ENCODE measurements at regions not wholly inside any gene's neighbourhood (a gene's known extent, or its start where the extent isn't known, plus 50 kb on each side); places are given as distances from the start of the nearest gene placed in this dataset.
"Not testable (repeated sequence)": the region's sequence is repeated elsewhere in the genome, so short reads cannot be mapped to it uniquely, and the experiment has no call there.

DNA sequence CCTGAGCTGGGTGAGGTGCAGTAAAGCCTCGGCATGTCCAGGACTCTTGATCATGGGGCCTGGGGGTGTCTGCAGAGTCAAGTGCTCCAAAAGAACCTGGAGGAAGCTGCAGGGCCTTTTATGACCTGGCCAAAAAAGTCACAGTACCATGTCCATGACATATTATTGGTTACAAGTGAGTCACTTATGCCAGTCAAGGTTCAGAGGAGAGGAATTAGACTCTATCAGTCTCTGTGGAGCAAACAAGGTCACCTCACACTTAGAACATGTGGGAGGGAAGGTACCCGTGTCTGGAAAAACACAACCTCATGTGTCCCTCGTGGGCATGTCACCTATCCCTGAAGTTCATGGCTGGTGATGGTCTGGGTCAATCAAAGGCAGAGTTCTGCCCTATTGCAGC lies 465.7 kb downstream of the FBXO15 start:
- no peak for DNase-seq (ENCODE audit: low spot score)

DNA sequence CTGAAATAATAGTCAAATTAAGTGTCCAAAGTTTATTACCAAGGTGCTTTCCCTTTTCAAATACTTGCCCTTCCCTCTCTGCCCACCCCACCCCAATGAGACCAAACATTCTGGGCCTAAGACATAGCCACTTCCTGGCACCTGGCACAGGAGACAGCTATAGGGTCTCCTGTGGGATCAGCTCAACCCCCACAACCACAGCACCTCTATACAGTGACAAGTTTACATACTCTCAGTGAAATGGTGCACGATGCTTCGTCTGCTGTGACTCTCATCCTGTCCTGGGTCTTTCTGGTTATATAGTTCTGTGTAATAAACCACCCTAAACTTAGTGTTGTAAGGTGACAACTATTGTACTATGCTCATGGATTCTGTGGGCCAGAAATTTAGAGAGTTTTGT lies 466.2 kb downstream of the FBXO15 start:
- DNase-seq (ENCODE audit: low spot score) = no peak

DNA sequence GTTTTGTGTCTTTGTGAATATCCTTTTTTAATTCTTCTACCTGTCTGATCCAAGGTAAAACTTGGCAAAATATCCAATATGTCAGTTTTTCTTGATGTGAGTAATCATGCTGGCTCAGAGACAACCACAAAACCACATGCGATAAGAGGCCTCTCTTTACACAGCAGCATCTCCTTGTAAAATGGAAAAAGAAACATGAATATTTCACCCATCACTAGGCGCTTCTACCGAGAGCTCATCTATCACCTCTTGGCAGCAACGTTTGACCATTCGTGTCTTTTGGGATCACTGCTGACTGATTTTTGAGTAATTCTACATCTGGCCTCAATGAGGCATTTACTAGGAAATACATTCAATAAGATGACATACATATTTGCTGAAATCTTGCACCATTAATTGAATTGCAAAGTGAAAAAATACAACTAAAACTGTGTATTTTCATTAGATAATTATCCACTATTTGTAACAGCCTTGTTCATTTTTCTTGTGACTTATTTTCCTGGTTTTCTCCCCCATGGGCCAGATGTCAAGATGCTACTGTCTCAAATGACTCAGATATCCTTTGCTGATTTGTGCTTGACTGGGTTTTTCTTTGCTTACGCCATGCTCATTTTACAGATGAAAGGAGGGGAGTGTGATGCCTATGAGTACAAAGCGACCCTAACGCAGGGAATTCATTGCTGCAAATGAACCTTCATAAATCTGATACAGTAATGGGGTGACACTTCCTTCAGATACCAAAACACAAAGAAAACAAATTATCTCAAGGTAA lies 467.5 kb downstream of the FBXO15 start:
- no peak for DNase-seq (ENCODE audit: low spot score)

DNA sequence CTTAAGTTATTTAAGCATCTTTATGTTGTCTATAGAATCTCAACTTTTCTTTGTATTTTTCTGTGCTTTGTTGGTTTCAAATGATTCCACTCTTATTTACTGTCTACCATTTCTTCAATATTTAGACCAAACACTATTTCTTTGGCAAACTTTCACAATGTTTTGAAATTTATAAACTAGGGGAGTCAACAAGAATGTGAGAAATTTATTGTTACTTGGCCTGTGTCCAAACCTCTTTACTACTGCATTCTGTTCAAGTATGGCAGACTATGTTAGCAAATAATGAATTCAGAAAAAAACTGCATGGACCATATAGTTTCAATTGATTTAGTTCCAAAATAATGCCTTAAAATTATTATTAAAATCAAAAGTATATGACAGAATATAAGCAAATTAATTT lies 470.2 kb downstream of the FBXO15 start:
- no peak for DNase-seq (ENCODE audit: low spot score)

DNA sequence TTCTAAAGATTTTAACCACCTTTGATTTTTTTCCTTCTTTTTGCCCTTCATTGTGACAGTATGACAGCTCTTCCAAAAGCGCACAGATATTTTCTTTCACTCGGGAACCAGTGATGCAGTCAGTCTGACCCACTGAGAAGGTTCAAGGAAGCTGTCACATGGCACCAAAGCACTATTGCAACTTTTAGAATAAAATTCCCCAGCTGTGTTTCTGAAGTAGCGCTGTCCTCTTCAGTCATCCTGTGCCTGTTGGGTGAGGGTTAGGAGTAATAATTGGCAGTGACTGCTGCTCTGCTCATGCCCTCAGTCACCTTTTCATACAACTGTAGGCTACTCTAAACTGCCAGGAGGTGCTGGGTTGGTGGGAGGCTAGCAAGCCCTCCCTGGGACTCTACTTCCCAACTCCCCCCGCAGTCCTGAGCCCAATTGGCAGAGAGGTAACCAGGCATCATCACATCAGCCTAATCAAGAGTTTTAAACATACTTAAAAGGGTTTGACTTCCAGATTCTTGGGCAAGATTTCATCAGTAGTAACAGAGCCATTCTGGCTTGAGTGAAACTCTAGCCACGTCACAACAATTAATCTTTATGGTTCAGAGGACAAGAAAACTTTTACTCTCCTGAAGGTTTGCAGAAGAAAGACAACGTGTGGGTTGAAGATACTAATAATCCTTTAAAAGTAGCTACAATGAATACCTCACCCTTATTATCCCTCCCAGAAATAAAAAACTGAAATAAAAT lies 473.3 kb downstream of the FBXO15 start:
- DNase-seq (ENCODE audit: low spot score) = no peak

DNA sequence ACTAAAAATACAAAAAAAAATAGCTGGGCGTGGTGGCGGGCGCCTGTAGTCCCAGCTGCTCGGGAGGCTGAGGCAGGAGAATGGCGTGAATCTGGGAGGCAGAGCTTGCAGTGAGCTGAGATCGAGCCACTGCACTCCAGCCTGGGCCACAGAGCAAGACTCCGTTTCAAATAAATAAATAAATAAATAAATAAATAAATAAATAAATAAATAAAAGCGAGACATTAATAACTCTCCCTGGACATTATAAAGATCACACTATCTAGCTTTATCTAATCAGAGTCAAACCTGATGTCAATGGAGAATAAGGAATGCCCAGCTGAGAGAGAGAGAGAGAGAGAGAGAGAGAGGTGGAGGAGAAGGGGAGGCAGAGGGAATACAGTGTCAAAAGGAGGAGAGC lies 476.2 kb downstream of the FBXO15 start:
- not testable (repeated sequence) for DNase-seq (ENCODE audit: low spot score)

DNA sequence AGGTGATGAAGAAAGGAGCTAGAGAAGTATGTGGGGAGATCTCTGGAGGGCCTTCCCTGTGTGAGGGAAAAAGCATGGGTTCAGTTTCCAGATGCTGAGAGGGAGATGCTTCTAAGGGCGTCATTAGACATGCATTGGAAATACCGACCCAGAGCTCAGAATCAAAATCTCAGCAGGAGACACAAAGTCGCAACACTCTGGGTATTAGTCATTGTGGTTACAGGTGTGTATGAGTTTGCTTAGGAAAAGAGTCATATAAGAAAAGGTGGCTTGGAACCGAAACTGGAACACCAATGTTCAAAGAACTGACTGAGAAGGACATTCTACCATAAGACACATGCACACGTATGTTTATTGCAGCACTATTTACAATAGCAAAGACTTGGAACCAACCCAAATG lies 477.1 kb downstream of the FBXO15 start:
- no peak for DNase-seq (ENCODE audit: low spot score)

DNA sequence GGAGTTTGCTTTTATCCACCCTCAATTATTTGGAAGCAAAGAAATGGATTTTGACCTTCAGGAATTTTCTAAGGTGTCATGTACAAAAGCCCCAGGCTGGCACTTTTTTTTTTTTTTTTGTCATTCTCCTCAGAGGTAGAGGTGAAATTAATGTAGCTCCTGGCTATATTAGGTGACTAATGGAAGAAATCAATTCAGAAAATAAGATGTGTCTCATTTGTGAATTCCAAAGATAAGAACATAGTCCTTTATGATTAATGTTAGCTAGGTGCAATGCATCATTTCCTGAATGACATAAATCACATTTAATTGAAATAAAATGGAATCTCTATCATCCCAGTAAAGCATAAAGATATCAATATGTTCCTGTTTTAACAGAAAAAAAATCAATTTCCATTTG lies 477.6 kb downstream of the FBXO15 start:
- no peak for DNase-seq (ENCODE audit: low spot score)

DNA sequence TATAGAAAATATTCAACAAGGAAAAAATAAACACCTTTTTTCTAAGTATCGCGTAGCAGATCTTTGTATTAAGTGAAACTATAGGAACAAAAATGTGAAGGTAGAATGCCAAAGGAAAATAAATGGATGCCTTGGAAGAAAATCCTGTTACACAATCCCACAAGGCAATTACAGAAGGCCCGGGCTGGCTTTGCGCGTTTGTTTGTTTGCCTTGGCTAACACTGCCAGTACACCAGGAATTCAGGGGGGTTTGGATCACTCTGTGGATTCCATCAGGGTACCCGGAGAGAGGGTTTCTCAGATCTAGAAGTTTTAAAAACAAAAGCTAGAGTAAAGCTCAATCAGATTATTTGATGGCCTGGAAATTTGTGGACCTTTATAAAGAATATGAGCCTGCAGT lies 478.3 kb downstream of the FBXO15 start:
- no peak for DNase-seq (ENCODE audit: low spot score)

DNA sequence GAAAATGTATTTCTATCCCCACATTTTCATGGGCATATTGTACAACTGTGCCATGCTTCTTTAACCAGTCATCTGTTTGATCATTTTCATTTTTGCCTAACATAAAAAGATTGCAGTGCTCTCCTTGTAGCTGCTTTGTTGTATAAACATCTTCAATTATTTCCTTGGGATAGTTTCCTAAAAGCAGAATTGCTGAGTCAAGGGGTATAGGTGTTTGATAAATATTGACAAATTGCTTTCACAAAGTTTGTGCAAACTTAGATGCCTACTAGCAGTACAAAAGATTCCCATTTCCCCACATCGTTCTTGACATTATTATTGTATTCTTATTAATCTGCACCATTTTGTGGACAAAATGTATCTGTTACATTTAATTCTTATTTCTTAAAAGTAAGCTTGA lies 479.6 kb downstream of the FBXO15 start:
- DNase-seq (ENCODE audit: low spot score) = no peak

DNA sequence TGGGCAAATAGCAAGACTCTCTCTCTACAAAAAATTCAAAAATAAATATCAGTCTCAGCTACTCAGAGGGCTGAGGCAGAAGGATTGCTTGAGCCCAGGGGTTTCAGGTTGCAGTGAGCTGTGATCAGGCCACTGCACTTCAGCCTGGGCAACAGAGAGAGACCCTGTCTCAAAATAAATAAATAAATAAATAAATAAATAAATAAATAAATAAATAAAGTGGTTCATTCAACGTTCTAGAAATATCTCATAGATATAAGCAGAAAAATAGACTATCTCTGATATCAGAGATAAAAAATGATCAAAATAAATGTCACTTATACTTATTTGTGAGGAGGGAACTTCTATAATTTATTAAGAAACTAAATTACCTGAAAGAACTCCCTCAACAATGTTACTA lies 480.9 kb downstream of the FBXO15 start:
- no peak for DNase-seq (ENCODE audit: low spot score)

DNA sequence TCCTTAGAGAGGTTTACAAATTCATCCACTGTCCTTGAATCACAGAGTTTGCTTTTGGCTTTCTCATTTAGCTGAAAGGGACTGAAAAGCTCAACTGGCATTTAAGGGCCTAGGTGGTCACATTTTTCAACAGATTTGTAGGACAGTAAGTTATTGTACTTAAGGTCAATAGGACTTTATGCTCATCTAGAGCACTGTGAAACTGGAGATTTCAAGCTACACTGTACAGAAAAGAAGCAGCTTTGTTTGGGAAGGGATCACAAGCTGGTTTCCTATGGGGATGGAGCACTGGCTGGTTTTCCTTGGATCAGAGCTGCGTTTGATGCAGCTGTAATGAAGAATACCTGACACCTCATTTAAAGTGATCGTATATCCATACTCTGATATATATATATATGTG lies 482.7 kb downstream of the FBXO15 start:
- DNase-seq (ENCODE audit: low spot score) = no peak

DNA sequence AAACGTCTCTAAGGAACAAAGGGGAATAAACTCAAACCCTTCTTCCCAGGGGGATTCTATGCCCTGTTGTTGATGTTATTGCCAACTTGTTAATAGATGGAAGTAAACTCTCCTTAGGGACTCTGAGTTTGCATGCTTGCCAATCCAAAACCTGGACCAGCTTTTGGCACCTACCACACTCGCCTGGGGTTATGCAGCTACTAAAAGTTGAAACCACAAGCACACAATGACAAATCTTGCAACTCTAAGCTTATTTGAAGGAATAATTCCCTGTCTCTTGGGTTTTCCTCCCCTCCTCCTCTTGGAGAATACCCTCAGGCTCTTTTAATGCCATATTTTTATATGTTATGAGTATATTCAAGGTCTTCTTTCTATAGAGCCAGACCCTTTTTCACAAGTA lies 484.1 kb downstream of the FBXO15 start:
- no peak for DNase-seq (ENCODE audit: low spot score)

DNA sequence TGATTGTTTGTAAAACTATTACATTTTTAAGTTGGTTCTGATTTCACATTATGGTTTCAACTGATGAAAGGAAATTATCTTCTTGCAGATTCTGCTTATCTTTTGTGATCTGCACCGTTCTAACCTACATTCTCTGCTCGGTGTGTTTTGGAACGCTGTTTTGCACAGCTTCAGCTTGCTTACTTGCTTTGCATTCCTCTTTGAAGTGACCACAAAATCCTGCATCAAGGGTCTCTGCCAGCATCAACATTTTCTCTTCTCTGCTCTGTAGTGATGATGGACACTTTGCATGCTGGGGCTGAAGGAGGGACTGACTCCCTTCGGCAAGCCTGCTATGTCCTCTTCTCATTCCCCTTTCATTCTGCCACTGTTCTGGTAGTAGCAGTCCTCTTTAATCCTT lies 485.2 kb downstream of the FBXO15 start:
- no peak for DNase-seq (ENCODE audit: low spot score)

DNA sequence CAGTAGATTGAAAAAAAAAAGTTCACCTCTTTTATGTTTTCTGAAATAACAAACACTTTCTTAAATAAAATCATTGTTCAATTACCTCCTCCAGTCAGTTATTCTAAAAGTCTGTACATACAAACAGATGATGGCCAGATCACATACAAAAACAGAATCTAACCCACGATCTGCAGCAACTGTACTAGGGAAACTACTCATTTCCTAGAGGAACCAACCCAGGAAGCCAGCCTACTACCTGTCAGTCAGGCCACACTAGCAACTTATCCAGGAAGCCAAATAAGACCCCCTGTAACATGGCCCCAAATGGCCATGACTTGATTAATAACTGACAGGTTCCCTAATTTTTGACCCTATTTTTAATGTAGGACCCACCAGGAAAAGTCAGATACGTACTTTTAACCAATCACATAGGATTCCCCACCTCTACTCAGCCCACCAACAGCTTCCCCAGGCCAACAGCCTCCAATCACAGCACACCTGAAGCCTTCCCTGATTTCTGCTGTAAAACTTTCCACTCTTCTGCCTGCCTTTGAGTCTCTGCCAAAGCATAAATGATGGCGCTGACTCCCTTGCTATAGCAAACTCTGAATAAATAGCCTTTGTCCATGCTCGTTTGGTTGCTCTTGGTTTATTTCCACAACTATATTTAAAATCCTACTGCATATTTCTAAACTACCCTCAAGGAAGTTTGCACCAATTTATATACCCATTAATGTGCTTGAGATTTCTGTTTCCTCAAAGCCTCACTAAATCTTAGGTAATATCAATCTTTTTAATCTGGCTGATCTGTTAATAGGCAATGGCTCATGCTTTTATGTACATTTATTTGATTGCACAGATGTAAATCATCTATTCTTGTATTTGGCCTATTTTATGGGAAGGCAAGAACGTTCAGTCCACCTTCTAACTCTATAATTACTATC lies 486.4 kb downstream of the FBXO15 start:
- DNase-seq (ENCODE audit: low spot score) = no peak

DNA sequence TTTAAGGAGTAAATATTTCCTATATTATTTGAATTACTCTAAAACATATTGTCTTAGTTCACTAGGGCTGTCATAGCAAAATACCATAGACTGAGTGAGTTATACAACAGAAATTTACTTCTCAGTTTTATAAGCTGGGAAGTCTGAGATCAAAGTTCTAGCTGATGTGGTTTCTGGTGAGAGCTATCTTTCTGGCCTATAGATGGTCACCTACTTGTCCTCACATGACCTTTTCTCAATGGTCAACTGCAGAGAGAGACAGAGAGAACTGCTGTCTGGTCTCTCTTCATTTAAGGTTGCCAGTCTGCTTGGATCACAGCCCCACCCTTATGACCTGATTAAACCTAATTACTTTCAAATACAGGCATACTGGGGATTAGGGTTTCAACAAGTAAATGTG lies 490.9 kb downstream of the FBXO15 start:
- no peak for DNase-seq (ENCODE audit: low spot score)

DNA sequence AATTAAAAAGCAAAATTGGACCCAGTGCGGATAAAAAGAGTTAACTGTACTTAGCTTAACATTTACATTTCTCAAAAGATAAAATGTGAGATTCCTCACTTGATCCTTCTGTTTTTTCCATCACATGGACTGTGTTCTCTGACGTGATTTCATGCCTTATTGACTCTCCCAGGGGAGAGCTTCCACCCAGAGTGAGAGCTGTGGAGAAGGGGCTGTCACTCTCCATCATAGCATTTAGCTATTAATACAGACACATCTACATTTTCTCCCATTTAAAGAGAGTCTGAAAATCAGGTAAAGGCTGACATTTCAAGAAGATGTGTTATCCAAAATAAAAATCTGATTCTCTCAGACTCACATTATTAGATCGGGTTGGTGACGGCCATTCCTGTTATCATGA lies 493.8 kb downstream of the FBXO15 start:
- DNase-seq (ENCODE audit: low spot score) = no peak

DNA sequence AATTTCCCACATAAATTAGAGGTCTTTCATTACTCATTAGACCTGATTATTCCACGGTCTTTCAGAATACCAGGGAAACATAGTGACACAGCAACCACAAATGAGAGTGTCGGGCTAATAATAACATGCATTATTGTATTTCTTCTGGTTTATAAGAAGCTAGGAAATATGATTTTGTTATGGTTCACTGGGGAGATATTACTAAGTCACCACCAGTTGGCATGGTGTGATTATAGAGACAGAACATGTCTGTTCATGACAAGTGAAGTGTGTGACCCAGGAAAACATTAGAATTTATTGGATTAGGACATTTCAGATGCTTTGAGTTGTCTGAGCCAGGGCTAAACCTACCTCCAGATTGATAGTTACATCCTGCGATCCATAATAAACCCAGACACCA lies 494.4 kb downstream of the FBXO15 start:
- DNase-seq (ENCODE audit: low spot score) = no peak

DNA sequence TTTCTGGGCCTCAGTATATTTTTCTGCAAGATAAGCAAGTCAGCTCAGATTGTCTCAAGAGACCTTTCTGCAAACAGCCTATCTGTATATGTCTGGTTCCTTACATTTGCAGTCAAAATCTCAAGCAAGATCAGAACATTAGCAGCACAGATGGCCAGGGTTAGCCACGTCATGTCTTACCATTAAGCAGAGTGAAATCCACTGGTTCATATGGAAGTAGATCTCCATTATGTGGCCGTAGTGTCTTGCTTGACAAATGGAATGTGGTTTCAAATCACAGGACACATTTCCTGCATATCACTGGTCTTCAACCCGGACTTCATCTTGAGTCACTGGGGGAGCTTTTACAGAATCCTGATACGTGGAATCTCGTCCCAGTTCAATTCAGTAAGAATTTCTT lies 500.2 kb downstream of the FBXO15 start:
- no peak for DNase-seq (ENCODE audit: low spot score)

DNA sequence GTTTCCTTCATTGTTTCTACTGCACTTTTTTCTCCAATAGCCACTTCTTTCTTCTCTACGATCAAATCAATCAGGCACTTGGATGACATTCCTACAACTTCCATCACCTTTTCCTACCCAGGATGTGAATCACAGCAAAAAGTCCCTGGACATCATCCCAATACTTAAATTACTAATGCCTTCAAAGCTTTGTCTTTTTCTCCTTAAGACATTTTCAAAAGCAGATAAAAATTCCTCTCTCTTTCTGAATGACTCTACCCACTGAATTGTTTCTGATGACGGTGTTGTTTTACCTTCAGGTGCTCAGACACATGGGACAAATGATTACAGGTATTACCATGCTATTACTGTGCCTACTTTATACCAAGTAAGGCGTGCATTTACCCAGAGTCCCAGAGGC lies 500.9 kb downstream of the FBXO15 start:
- no peak for DNase-seq (ENCODE audit: low spot score)

DNA sequence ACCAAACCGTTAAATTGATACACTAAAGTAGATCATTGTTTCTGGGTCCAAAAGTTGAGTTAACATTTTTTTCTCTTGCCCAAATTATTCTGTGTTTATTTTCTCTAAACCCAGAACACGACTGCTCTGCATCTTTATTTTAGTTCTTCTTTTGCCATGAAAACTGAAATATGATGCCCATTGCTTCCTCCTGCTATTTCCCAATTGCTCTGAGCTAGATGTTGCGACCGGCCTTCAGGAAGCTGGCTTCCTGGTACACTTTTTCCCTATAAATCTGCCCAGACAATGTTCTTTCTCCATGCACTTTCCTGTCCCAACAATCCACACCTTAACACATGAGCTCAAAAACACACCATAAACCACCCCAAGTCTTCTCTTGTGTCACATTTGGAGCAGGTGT lies 501.4 kb downstream of the FBXO15 start:
- DNase-seq (ENCODE audit: low spot score) = no peak

DNA sequence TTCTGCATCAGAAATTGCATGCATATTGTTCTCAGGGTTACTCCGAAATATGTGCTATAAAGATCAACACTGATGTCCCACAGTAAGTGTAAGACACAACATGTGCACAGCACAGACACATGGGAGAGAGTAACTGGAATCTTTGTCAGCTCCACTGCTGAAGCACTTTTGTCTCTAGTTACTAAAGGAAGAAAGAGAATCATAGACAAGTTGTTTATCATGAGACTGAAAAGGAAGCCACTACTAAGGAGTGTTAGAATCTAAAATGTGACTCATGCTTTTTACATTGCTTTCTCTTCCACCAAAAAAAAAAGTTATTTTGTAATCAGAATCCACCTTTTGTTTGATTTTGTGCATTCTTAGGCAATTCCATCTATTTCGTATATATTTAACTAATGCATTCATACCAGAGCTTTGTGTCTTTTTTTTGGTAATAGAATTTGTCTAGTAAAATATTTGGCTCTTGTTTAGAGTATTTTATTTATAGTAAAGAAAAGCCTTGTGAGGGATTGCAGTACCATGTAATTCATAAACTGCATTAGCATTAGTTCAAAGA lies 502.4 kb downstream of the FBXO15 start:
- DNase-seq (ENCODE audit: low spot score) = no peak

Measured in CD4-positive, alpha-beta T cell treated with Interleukin-15 for 4 hours (primary cell).